Activated T-helper 1 cell treated with anti-CD3 and anti-CD28 coated beads, Interleukin-12 subunit alpha, Interleukin-12 subunit beta, Interleukin-2, Interleukin-4 antibody, amounts not matched to agents 30 ng/mL and 10 ng/mL and 1 ng/mL, durations not matched to agents 14 hours and 24 hours and 36 hours (primary cell): ENCODE measurements at regions not wholly inside any gene's neighbourhood (a gene's known extent, or its start where the extent isn't known, plus 50 kb on each side); places are given as distances from the start of the nearest gene placed in this dataset.
A peak's percentile ranks its signal among the peaks of the same experiment; 100 is the strongest.

ENCODE experiments used
- DNase-seq: peaks from one replicate; pipeline ENCODE4 v3.0.0; 2021; ENCODE audit warnings: low spot score
- H3K27ac Mint-ChIP-seq: one replicate; pipeline ENCODE4 v1.8.0; 2021; ENCODE audit warnings: mild to moderate bottlenecking, mixed read lengths
- H3K27me3 Mint-ChIP-seq: one replicate; pipeline ENCODE4 v1.8.0; 2022; ENCODE audit warnings: mild to moderate bottlenecking, moderate library complexity, mixed read lengths; ENCODE audit not compliant: insufficient read depth
- H3K36me3 Mint-ChIP-seq: one replicate; pipeline ENCODE4 v1.8.0; 2021; ENCODE audit warnings: low read depth, mixed read lengths
- H3K4me1 Mint-ChIP-seq: one replicate; pipeline ENCODE4 v1.8.0; 2021; ENCODE audit warnings: low read depth, mixed read lengths
- H3K4me3 Mint-ChIP-seq: one replicate; pipeline ENCODE4 v1.8.0; 2021; ENCODE audit warnings: mild to moderate bottlenecking, moderate library complexity, mixed read lengths
- H3K9me3 Mint-ChIP-seq: one replicate; pipeline ENCODE4 v1.8.0; 2021; ENCODE audit warnings: mixed read lengths
- intact Hi-C: fragments of 100-400 bp; cut with micrococcal nuclease; formaldehyde crosslinking; loops from one replicate; pipeline ENCODE4 v1.15.1; 2024

DNA sequence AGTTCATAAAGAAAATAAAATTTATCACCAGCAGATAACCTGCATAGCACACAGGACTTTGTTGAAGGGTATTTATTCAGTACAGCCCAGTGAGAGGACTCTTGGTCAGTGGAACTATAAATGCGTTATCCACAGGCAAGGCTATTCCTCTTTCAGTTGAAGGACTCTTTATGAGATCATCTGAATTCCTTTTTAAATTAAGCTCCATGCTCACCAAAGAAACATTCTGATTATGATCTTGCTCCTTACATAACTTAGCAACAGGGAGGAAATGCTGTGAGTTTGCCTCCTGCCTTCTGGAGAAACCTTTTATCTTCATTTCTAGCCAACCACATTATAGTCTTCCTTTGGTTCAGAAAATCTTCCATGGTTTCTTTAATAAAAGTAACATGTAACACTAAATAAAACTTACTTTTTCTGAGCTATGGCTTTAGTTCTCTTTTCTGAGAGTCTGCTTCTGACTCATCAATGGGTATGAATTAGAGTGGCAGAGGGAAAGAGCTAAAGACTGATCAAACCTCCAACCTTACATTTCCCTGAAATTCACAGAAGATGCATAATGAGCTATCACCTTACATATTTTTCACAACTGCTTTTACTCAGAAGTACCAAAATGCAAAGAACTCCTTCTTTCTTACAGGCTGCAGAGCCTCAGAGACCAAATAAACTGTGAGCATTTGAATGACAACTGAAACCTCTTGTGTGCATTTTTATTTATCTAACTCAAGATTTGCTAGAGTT is 267.2 kb downstream of the ADGRG6 start:
- H3K27me3 Mint-ChIP-seq, result no peaks in the 10 kb centered on the region
- intact Hi-C loops, result loop anchor here (1.0 to 10.0 kb wide), 6 partner anchors 273 to 883 kb away; partner anchors contain the start of genes ADAT2, AIG1, NMBR and PEX3
- H3K36me3 Mint-ChIP-seq, result peaks cover 5% of the 10 kb centered on the region
- H3K27ac Mint-ChIP-seq, result peak overlapping the region; percentile 44
- peaks cover 46% of the 10 kb centered on the region for H3K4me1 Mint-ChIP-seq
- H3K4me3 Mint-ChIP-seq, result peak overlapping the region; percentile 51
- H3K9me3 Mint-ChIP-seq, result peaks cover 13% of the 10 kb centered on the region
- DNase-seq, result no peak

DNA sequence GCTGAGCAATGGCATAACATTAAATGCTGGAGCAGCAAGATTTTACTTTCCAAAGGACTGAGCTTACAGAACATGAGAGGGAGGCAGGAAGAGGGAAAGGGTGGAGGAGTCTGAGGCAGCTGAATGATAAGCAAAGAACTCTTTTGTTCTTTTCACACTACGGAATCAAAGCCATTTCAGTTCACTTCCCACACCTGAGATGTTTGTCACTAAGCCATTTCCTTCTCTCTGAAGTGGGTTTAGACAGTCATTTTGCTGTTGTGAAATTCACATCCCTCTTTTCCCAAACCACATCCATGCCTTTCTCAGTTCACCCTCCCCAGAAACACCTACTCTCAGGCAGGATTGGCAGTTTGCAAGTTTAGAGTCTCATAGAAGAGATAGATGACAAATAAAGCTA is 267.9 kb downstream of the ADGRG6 start:
- DNase-seq, result no peak
- Mint-ChIP-seq H3K4me3 (peak overlapping the region; percentile 51), H3K36me3 (peaks cover 7% of the 10 kb centered on the region), H3K27me3 (no peaks in the 10 kb centered on the region), H3K4me1 (peaks cover 46% of the 10 kb centered on the region), H3K9me3 (peaks cover 19% of the 10 kb centered on the region), H3K27ac (peak overlapping the region; percentile 44)
- intact Hi-C loops, result loop anchor here (1.0 to 10.0 kb wide), 7 partner anchors 174 to 883 kb away; partner anchors contain the start of genes ADAT2, AIG1, NMBR and PEX3

DNA sequence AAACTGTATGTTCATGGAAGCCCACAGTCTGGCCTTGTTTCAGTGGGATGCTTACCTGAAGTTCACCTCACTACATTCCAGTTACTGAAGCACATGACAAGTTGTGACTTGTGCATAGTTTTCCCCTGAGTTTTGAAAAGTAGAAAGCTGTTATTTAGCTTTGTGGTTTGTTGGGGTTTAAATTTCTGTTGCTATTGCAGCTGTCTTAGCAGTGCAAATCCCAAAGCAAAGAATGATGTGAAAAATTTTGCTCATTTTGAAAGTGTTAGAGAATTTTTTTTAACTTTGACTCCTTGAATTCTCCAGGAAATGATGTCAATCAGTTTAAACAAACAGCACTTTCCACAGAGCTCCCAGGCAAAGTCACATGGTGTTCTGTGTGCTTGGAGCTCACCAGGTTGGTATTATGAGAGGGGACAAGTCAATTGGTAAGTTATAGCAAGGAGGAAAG is 268.4 kb downstream of the ADGRG6 start:
- peaks cover 7% of the 10 kb centered on the region for H3K36me3 Mint-ChIP-seq
- no peaks in the 10 kb centered on the region for H3K27me3 Mint-ChIP-seq
- H3K4me1 Mint-ChIP-seq, result peaks cover 46% of the 10 kb centered on the region
- no peak for DNase-seq
- intact Hi-C loops, result loop anchor here (1.0 kb wide), 1 partner anchor 175 kb away; no protein-coding TSS in a partner anchor
- H3K27ac Mint-ChIP-seq, result no peak overlapping the region
- no peak overlapping the region for H3K4me3 Mint-ChIP-seq
- H3K9me3 Mint-ChIP-seq, result peaks cover 24% of the 10 kb centered on the region

DNA sequence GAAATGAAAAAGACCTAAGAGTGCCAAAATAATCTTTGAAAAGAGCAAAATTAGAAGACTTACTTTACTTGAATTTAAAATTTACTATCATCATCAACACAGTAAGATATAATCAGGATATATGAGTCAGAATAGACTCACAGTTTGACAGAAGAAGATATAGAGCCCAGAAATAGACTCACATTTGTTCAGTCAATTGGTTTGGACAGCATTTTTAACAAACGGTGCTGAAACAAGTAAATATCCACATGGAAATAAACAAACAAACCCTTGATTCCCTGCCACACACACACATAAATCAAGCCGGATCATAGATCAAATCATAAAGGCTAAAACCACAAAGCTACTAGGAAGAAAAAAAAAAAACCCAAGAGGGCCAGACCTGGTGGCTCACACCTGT is 291.1 kb downstream of the ADGRG6 start:
- no peak for DNase-seq
- Mint-ChIP-seq H3K4me3 (no peak overlapping the region), H3K9me3 (peaks cover 23% of the 10 kb centered on the region), H3K27me3 (no peaks in the 10 kb centered on the region), H3K4me1 (no peaks in the 10 kb centered on the region), H3K36me3 (no peaks in the 10 kb centered on the region), H3K27ac (no peak overlapping the region)
- intact Hi-C loops, result no loop called here

DNA sequence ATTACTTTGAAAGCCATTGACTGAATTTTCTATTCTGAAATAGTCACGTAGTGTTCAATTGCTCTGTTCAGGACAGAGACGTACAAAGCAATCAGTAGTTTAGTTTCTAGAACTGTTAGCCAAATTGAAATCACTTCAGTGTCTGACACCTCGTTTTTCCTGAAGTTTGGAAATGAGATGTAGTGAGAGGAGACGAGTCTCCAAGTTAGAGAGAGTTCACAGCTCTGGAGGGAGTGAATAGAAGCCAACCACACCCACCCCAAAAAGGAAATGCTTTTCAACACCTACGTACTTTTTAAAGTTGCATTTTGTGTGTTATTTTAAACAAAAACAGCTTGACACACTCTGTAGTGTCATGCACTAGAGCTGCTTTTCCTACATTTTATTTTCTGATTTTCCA is 296.0 kb downstream of the ADGRG6 start:
- no peaks in the 10 kb centered on the region for H3K36me3 Mint-ChIP-seq
- H3K27me3 Mint-ChIP-seq, result no peaks in the 10 kb centered on the region
- H3K9me3 Mint-ChIP-seq, result peaks cover 7% of the 10 kb centered on the region

DNA sequence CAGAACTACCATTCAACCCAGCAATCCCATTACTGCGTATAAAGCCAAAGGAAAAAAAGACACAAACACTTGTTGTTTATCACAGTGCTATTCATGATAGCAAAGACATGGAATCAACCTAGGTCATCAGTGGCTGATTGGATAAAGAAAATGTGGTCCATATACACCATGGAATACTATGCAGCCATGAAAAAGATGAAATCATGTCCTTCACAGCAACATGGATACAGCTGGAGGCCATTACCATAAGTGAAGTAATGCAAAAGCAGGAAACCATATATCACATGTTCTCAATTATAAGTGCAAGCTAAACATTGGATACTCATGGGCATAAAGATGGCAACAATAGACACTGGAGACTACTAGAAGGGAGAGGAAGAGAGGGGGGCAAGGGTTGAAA is 299.6 kb downstream of the ADGRG6 start:
- peaks cover 8% of the 10 kb centered on the region for H3K4me1 Mint-ChIP-seq
- H3K9me3 Mint-ChIP-seq, result peaks cover 7% of the 10 kb centered on the region
- H3K27ac Mint-ChIP-seq, result no peak overlapping the region
- no peak overlapping the region for H3K4me3 Mint-ChIP-seq
- no peaks in the 10 kb centered on the region for H3K27me3 Mint-ChIP-seq
- intact Hi-C loops, result no loop called here
- H3K36me3 Mint-ChIP-seq, result no peaks in the 10 kb centered on the region
- no peak for DNase-seq

More for the DNA sequence above, 296.0 kb downstream of the ADGRG6 start:
- no peak overlapping the region for H3K4me3 Mint-ChIP-seq
- no peak for DNase-seq
- no peak overlapping the region for H3K27ac Mint-ChIP-seq
- intact Hi-C loops, result no loop called here
- no peaks in the 10 kb centered on the region for H3K4me1 Mint-ChIP-seq

DNA sequence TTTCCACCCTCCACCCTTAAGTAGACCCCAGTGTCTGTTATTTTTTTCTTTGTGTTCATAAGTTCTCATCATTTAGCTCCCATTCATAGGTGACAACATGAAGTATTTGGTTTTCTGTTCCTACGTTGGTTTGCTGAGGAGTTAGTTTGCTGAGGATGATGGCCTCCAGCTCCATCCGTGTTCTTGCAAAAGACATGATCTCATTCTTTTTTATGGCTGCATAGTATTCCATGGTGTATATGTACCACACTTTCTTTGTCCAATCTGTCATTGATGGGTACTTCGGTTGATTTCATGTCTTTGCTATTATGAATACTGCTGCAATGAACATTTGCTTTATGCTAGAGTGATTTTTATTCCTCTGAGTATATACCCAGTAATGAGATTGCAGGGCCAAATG is 301.2 kb downstream of the ADGRG6 start:
- Mint-ChIP-seq H3K4me1 (peaks cover 9% of the 10 kb centered on the region), H3K27me3 (no peaks in the 10 kb centered on the region), H3K9me3 (peaks cover 7% of the 10 kb centered on the region), H3K36me3 (no peaks in the 10 kb centered on the region), H3K27ac (no peak overlapping the region), H3K4me3 (no peak overlapping the region)
- no peak for DNase-seq
- intact Hi-C loops, result no loop called here

DNA sequence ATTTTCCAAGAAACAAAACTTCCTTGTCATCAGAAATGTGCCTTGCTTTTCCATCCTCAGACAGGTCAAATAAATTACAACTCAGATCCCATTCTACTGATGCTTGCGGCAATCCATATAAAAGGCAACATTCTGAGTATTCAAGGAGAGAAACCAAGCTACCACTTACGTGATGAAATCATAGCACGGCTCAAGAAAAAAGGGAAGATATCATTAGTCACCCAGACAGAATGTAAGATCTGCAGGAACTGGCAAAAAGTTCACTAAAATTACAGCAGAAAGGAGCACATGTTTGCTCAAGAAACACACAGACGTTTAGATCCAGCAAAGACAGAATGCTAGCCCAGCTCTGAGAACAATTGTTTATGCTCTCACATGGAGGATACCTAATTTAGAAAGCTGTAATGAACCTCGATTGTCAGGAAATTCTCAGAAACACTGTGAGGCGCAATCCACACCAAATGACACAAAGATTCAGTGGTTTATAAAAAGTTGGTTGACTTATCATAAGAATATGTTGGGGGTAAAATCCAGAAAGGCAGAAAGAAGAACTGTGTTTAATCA is 304.2 kb downstream of the ADGRG6 start:
- intact Hi-C loops, result no loop called here

DNA sequence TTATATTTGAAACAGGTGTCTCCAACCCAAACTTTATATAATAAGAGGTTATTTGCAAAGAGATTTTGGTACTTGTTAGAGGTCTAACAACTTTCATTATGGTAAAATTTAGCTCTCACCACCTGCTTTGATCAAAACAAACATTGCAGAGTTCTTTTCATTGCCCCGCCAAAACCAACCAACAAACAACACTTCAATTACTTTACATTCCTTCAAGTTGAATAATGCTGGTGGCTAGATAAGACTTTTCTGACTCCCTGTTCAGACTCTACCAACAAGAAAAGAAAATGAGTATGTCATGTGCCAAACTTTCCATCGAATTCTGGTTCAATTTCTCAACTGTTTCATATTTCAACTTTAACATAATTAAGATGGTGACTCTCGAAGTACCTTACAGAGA is 311.1 kb downstream of the ADGRG6 start:
- Mint-ChIP-seq H3K27me3 (no peaks in the 10 kb centered on the region), H3K4me3 (no peak overlapping the region), H3K9me3 (peaks cover 12% of the 10 kb centered on the region), H3K36me3 (peaks cover 1% of the 10 kb centered on the region), H3K27ac (no peak overlapping the region), H3K4me1 (no peaks in the 10 kb centered on the region)
- no peak for DNase-seq
- intact Hi-C loops, result no loop called here

More for the DNA sequence above, 304.2 kb downstream of the ADGRG6 start:
- H3K4me3 Mint-ChIP-seq, result no peak overlapping the region
- H3K27me3 Mint-ChIP-seq, result no peaks in the 10 kb centered on the region
- DNase-seq, result no peak
- H3K27ac Mint-ChIP-seq, result no peak overlapping the region
- no peaks in the 10 kb centered on the region for H3K36me3 Mint-ChIP-seq
- peaks cover 10% of the 10 kb centered on the region for H3K9me3 Mint-ChIP-seq
- peaks cover 9% of the 10 kb centered on the region for H3K4me1 Mint-ChIP-seq

DNA sequence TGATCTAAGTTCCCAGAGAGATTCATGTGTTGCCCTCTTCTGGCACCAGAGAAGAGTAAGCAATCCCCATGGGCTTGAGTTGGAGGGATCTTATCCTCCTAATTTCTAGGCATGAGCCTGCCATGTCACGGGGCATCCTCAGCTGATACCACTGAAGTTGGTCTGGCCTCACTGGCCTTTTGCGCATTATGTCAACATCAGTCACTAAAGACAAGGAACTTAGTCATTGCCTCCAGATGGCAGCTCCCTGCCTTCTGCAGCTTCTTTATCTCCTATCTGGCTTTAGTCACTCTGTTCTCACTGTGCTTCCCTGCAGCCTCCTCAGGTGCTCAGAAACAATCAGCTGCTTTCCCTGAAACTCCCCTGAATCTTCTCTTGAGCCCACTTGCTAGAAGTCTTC is 312.2 kb downstream of the ADGRG6 start:
- intact Hi-C loops, result no loop called here
- Mint-ChIP-seq H3K4me3 (no peak overlapping the region), H3K27me3 (no peaks in the 10 kb centered on the region), H3K36me3 (peaks cover 1% of the 10 kb centered on the region), H3K4me1 (no peaks in the 10 kb centered on the region), H3K27ac (no peak overlapping the region), H3K9me3 (peaks cover 12% of the 10 kb centered on the region)
- no peak for DNase-seq

DNA sequence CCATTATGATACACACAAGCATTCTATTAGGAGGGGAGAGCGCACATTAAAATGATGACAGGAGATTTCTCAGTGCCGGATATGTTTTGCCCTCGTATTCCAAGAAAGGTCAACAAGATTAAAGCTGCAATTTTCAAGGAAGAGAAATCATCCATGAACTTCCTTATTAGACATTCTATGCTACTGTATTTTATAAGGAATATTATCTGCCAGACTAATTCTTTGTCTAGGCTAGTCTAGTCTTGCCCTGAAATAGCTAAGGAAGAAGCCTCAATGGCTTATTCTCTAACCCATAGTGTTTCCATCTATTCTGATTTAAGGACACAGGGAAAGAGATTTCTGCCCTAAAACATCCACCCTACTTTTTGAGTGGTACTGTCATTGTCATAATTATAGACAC is 315.4 kb downstream of the ADGRG6 start:
- H3K9me3 Mint-ChIP-seq, result peaks cover 3% of the 10 kb centered on the region
- intact Hi-C loops, result no loop called here
- no peaks in the 10 kb centered on the region for H3K36me3 Mint-ChIP-seq
- no peaks in the 10 kb centered on the region for H3K4me1 Mint-ChIP-seq
- DNase-seq, result no peak
- no peaks in the 10 kb centered on the region for H3K27me3 Mint-ChIP-seq
- no peak overlapping the region for H3K27ac Mint-ChIP-seq
- no peak overlapping the region for H3K4me3 Mint-ChIP-seq

DNA sequence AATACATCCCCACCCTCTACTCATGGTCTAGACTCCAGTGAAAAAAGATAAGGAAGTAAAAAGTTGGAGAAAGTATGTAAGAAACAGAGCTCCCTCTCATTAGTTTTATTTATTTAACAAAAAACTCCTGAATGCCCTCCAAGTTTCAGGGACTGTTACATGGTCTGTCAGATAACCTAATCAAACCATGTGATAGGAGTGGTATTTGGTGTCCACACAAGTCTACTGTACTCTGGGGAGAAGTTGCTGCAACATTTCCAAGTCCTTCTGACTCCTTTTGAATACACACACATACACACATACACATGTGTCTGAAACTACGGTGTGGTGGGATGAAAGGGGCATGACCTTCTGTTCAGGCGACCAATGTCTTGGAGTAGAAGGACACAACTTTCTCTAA is 320.0 kb downstream of the ADGRG6 start:
- Mint-ChIP-seq H3K27ac (no peak overlapping the region), H3K4me3 (no peak overlapping the region), H3K9me3 (no peaks in the 10 kb centered on the region), H3K36me3 (no peaks in the 10 kb centered on the region), H3K4me1 (no peaks in the 10 kb centered on the region), H3K27me3 (no peaks in the 10 kb centered on the region)
- no peak for DNase-seq
- intact Hi-C loops, result no loop called here

DNA sequence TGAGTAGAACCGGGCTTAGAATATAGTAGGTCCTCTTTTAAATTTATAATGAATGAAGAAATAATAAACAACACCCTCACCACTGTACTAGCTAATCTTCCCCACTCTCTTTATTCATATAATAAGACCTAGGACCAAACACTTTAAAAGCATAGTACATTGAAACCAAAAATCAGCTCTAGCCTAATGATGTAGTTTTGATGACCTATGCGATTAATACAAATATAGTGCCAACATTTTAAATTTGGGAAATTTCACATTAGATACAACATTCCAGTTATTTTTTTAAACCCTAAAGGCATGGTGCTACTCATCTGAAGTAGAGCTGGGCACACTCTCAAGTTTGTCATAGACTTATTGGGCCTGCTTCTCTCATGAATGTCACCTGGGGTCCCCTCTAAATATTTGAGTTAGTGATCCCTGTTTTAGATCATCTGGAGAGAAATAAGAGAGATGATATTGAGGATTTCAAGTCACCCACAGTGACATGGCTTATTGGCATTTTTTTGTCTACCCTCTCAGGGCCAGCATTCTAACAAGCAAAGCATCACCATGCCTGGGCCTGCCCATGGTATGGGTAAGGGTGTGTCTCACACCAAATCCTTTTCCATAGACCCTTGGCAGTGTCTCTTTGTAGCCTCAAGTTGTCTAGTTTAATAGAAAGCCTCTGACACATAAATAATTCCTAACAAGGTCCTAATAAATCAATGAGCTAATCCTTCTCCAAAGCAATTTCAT is 319.8 kb downstream of the HIVEP2 start:
- Mint-ChIP-seq H3K27ac (no peak overlapping the region), H3K27me3 (no peaks in the 10 kb centered on the region), H3K4me1 (peaks cover 4% of the 10 kb centered on the region), H3K9me3 (no peaks in the 10 kb centered on the region), H3K36me3 (no peaks in the 10 kb centered on the region), H3K4me3 (no peak overlapping the region)
- DNase-seq, result no peak
- intact Hi-C loops, result no loop called here
